GM23338 (cell line): ENCODE measurements at regions not wholly inside any gene's neighbourhood (a gene's known extent, or its start where the extent isn't known, plus 50 kb on each side); places are given as distances from the start of the nearest gene placed in this dataset.

Experiments used
- ATAC-seq: fragments of 200-7000 bp; cut with Tn5 transposase; 3 replicates; pipeline ENCODE4 v1.9.1; 2020
- DNase-seq: peaks from one replicate; pipeline ENCODE4 v3.0.0-alpha.2; 2015; ENCODE audit warnings: low spot score
- H2AFZ ChIP-seq: fragments of 200-600 bp; sonication (generic); 2 replicates; pipeline ENCODE4 v1.8.0; 2016; ENCODE audit warnings: antibody characterized with exemption, mild to moderate bottlenecking, moderate library complexity
- H3F3A ChIP-seq: fragments of 200-600 bp; sonication (generic); replicated peaks from 2 replicates; pipeline ENCODE4 v1.8.0; 2017; ENCODE audit warnings: antibody characterized with exemption, mixed run types, low read depth
- H3K27ac ChIP-seq: fragments of 200-600 bp; sonication (generic); 2 replicates; pipeline ENCODE4 v1.6.1; 2016; ENCODE audit warnings: low read depth
- H3K27me3 ChIP-seq: fragments of 200-600 bp; sonication (generic); 2 replicates; pipeline ENCODE4 v1.8.0; 2016; ENCODE audit warnings: mild to moderate bottlenecking, mixed run types, moderate library complexity; ENCODE audit not compliant: insufficient read depth
- H3K36me3 ChIP-seq: fragments of 200-600 bp; sonication (generic); 2 replicates; pipeline ENCODE4 v1.8.0; 2016; ENCODE audit warnings: mild to moderate bottlenecking; ENCODE audit not compliant: insufficient read depth
- H3K4me1 ChIP-seq: fragments of 200-600 bp; sonication (generic); 2 replicates; pipeline ENCODE4 v1.8.0; 2016; ENCODE audit warnings: mild to moderate bottlenecking, moderate library complexity; ENCODE audit not compliant: insufficient read depth
- H3K4me2 ChIP-seq: fragments of 200-600 bp; sonication (generic); 2 replicates; pipeline ENCODE4 v1.7.1; 2017; ENCODE audit warnings: mixed run types
- H3K4me3 ChIP-seq: fragments of 200-600 bp; sonication (generic); 2 replicates; pipeline ENCODE4 v1.6.1; 2016; ENCODE audit warnings: mixed run types
- H3K79me2 ChIP-seq: fragments of 200-600 bp; sonication (generic); replicated peaks from 2 replicates; pipeline ENCODE4 v1.8.0; 2017; ENCODE audit warnings: mild to moderate bottlenecking; ENCODE audit not compliant: insufficient read depth
- H3K9me2 ChIP-seq: fragments of 200-600 bp; sonication (generic); 2 replicates; pipeline ENCODE4 v1.8.0; 2017; ENCODE audit not compliant: insufficient read depth
- H4K20me1 ChIP-seq: fragments of 200-600 bp; sonication (generic); replicated peaks from 2 replicates; pipeline ENCODE4 v1.8.0; 2017; ENCODE audit warnings: mild to moderate bottlenecking; ENCODE audit not compliant: insufficient read depth
- H3K27ac Mint-ChIP-seq: 2 replicates; pipeline ENCODE4 v1.8.0; 2020; ENCODE audit warnings: inconsistent platforms, mild to moderate bottlenecking, moderate library complexity, mixed read lengths
- H3K27me3 Mint-ChIP-seq: 3 replicates; pipeline ENCODE4 v1.8.0; 2022; ENCODE audit warnings: low read depth, mild to moderate bottlenecking, moderate library complexity, mixed read lengths, inconsistent platforms; ENCODE audit not compliant: insufficient read depth, poor library complexity
- H3K36me3 Mint-ChIP-seq: 3 replicates; pipeline ENCODE4 v1.8.0; 2021; ENCODE audit warnings: low read depth, mild to moderate bottlenecking, inconsistent platforms, moderate library complexity, mixed read lengths
- H3K4me1 Mint-ChIP-seq: 3 replicates; pipeline ENCODE4 v1.8.0; 2020; ENCODE audit warnings: mild to moderate bottlenecking, inconsistent platforms, mixed read lengths
- H3K4me3 Mint-ChIP-seq: 3 replicates; pipeline ENCODE4 v1.8.0; 2021; ENCODE audit warnings: moderate library complexity, mild to moderate bottlenecking, inconsistent platforms, mixed read lengths
- H3K9me3 Mint-ChIP-seq: 3 replicates; pipeline ENCODE4 v1.8.0; 2020; ENCODE audit warnings: moderate library complexity, mild to moderate bottlenecking, inconsistent platforms, mixed read lengths
- CREB1 ChIP-seq: fragments of 250-450 bp; sonication (Bioruptor Pico); IDR thresholded peaks from 2 replicates; pipeline ENCODE4 v1.5.0; 2020; ENCODE audit warnings: low read depth, mild to moderate bottlenecking, moderate library complexity
- JUNB ChIP-seq: IDR thresholded peaks from one replicate; pipeline ENCODE4 v1.6.1; 2016; ENCODE audit warnings: antibody characterized with exemption; ENCODE audit not compliant: unreplicated experiment
- NANOG ChIP-seq: IDR thresholded peaks from 2 replicates; pipeline ENCODE4 v1.6.1; 2016; ENCODE audit warnings: antibody characterized with exemption, borderline replicate concordance
- POLR2AphosphoS5 ChIP-seq: IDR thresholded peaks from 2 replicates; pipeline ENCODE4 v1.6.1; 2016; ENCODE audit warnings: antibody characterized with exemption, low read depth
- ZNF114 ChIP-seq: fragments of 250-450 bp; sonication (Bioruptor Pico); IDR thresholded peaks from 2 replicates; pipeline ENCODE4 v1.5.0; 2020; ENCODE audit warnings: mild to moderate bottlenecking, moderate library complexity
- ZNF331 ChIP-seq: fragments of 250-450 bp; sonication (Bioruptor Pico); IDR thresholded peaks from 2 replicates; pipeline ENCODE4 v1.5.0; 2020; ENCODE audit warnings: low read depth, mild to moderate bottlenecking, moderate library complexity
- TF ChIP-seq, protein P1 (sequence below): fragments of 250-450 bp; sonication (Bioruptor Pico); IDR thresholded peaks from 2 replicates; pipeline ENCODE4 v1.5.0; 2020; ENCODE audit warnings: mild to moderate bottlenecking, moderate library complexity
- TF ChIP-seq, protein P2 (sequence below): IDR thresholded peaks from 2 replicates; pipeline ENCODE4 v1.6.1; 2016; ENCODE audit warnings: antibody characterized with exemption

DNA sequence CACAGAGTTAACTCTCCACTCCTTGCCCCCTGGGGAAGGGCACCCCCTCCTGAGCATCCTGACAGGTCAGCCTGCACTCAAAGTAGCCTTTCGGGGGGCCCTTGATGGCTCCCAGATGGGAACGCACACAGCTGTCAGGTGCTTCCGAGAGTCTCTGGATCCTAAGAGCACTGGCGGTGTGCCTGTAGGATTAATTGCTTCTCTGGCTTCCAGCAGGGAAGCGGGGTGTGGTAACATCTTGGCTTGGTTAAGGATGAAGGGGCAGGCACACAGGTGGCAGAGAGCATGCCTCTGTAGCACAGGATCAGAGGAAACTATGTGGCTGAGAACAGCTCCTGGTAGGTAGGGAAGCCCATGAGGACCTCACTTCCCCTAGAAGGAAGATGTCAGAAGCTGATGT lies 199.8 kb downstream of the MIAT start:
- Histone ChIP-seq H3K4me1 (no peaks in the 10 kb centered on the region; the same call in 1 of the 2 replicates), H3K9me2 (0 out of 2 replicates have a peak, but pooled peaks cover 3% of the 10 kb centered on the region), H2AFZ (no peak overlapping the region), H3K4me2 (no peak overlapping the region), H4K20me1 (no peaks in the 10 kb centered on the region), H3K4me3 (no peak overlapping the region), H3K79me2 (no peaks in the 10 kb centered on the region), H3F3A (no peaks in the 10 kb centered on the region), H3K27ac (no peak overlapping the region), H3K36me3 (no peaks in the 10 kb centered on the region), H3K27me3 (no peaks in the 10 kb centered on the region)
- no peak overlapping the region for H3K27ac Mint-ChIP-seq
- DNase-seq (no peak), ATAC-seq (no peak)
- peaks cover 19% of the 10 kb centered on the region for H3K4me1 Mint-ChIP-seq
- no peaks in the 10 kb centered on the region; the same call in 2 of the 3 replicates for H3K36me3 Mint-ChIP-seq
- H3K27me3 Mint-ChIP-seq, result peaks cover 4% of the 10 kb centered on the region
- TF ChIP-seq, protein P1, sequence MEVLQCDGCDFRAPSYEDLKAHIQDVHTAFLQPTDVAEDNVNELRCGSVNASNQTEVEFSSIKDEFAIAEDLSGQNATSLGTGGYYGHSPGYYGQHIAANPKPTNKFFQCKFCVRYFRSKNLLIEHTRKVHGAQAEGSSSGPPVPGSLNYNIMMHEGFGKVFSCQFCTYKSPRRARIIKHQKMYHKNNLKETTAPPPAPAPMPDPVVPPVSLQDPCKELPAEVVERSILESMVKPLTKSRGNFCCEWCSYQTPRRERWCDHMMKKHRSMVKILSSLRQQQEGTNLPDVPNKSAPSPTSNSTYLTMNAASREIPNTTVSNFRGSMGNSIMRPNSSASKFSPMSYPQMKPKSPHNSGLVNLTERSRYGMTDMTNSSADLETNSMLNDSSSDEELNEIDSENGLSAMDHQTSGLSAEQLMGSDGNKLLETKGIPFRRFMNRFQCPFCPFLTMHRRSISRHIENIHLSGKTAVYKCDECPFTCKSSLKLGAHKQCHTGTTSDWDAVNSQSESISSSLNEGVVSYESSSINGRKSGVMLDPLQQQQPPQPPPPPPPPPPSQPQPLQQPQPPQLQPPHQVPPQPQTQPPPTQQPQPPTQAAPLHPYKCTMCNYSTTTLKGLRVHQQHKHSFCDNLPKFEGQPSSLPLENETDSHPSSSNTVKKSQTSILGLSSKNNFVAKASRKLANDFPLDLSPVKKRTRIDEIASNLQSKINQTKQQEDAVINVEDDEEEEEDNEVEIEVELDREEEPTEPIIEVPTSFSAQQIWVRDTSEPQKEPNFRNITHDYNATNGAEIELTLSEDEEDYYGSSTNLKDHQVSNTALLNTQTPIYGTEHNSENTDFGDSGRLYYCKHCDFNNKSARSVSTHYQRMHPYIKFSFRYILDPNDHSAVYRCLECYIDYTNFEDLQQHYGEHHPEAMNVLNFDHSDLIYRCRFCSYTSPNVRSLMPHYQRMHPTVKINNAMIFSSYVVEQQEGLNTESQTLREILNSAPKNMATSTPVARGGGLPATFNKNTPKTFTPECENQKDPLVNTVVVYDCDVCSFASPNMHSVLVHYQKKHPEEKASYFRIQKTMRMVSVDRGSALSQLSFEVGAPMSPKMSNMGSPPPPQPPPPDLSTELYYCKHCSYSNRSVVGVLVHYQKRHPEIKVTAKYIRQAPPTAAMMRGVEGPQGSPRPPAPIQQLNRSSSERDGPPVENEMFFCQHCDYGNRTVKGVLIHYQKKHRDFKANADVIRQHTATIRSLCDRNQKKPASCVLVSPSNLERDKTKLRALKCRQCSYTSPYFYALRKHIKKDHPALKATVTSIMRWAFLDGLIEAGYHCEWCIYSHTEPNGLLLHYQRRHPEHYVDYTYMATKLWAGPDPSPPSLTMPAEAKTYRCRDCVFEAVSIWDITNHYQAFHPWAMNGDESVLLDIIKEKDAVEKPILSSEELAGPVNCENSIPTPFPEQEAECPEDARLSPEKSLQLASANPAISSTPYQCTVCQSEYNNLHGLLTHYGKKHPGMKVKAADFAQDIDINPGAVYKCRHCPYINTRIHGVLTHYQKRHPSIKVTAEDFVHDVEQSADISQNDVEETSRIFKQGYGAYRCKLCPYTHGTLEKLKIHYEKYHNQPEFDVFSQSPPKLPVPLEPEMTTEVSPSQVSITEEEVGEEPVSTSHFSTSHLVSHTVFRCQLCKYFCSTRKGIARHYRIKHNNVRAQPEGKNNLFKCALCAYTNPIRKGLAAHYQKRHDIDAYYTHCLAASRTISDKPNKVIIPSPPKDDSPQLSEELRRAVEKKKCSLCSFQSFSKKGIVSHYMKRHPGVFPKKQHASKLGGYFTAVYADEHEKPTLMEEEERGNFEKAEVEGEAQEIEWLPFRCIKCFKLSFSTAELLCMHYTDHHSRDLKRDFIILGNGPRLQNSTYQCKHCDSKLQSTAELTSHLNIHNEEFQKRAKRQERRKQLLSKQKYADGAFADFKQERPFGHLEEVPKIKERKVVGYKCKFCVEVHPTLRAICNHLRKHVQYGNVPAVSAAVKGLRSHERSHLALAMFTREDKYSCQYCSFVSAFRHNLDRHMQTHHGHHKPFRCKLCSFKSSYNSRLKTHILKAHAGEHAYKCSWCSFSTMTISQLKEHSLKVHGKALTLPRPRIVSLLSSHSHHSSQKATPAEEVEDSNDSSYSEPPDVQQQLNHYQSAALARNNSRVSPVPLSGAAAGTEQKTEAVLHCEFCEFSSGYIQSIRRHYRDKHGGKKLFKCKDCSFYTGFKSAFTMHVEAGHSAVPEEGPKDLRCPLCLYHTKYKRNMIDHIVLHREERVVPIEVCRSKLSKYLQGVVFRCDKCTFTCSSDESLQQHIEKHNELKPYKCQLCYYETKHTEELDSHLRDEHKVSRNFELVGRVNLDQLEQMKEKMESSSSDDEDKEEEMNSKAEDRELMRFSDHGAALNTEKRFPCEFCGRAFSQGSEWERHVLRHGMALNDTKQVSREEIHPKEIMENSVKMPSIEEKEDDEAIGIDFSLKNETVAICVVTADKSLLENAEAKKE (CRISPR knock-in tag), result no peak
- TF ChIP-seq CREB1 (CRISPR knock-in tag) (no peak), ZNF331 (CRISPR knock-in tag) (no peak), ZNF114 (CRISPR knock-in tag) (no peak), NANOG (no peak), JUNB (no peak), POLR2AphosphoS5 (no peak)
- TF ChIP-seq, protein P2, sequence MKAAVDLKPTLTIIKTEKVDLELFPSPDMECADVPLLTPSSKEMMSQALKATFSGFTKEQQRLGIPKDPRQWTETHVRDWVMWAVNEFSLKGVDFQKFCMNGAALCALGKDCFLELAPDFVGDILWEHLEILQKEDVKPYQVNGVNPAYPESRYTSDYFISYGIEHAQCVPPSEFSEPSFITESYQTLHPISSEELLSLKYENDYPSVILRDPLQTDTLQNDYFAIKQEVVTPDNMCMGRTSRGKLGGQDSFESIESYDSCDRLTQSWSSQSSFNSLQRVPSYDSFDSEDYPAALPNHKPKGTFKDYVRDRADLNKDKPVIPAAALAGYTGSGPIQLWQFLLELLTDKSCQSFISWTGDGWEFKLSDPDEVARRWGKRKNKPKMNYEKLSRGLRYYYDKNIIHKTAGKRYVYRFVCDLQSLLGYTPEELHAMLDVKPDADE, result no peak
- peaks cover 8% of the 10 kb centered on the region; the same call in 2 of the 3 replicates for H3K9me3 Mint-ChIP-seq
- no peak overlapping the region for H3K4me3 Mint-ChIP-seq
